Lower leg skin (tissue), 3 donors: ENCODE measurements at regions not wholly inside any gene's neighbourhood (a gene's known extent, or its start where the extent isn't known, plus 50 kb on each side); places are given as distances from the start of the nearest gene placed in this dataset.

ENCODE experiments used
- CTCF ChIP-seq, 3 donors: fragments of 450-650 bp; IDR thresholded peaks; one replicate each; pipeline ENCODE4 v1.5.1; 2016; ENCODE audit warnings: antibody characterized with exemption in 3 of 3, mild to moderate bottlenecking in 3 of 3, moderate library complexity in 2 of 3
- POLR2A ChIP-seq, 2 donors: fragments of 450-650 bp; IDR thresholded peaks; one replicate each; pipeline ENCODE4 v1.6.1; 2016 to 2017; ENCODE audit warnings: antibody characterized with exemption in 2 of 2, mild to moderate bottlenecking in 1 of 2, moderate library complexity in 1 of 2

- TF ChIP-seq CTCF (IDR thresholded peaks at IDR 0.05) (no peak), POLR2A (IDR thresholded peaks at IDR 0.05) (no peak)
Observed at GRCh38 chr7:149558149-149558861, 60.7 kb upstream of the ZNF746 start.
